CD4-positive, alpha-beta T cell treated with Interleukin-21 for 1 hour (primary cell): ENCODE measurements at regions not wholly inside any gene's neighbourhood (a gene's known extent, or its start where the extent isn't known, plus 50 kb on each side); places are given as distances from the start of the nearest gene placed in this dataset.
A peak's percentile ranks its signal among the peaks of the same experiment; 100 is the strongest.
"Not testable (repeated sequence)": the region's sequence is repeated elsewhere in the genome, so short reads cannot be mapped to it uniquely, and the experiment has no call there.

Experiments
- DNase-seq: peaks from one replicate; pipeline ENCODE4 v3.0.0-alpha.2; 2020

DNA sequence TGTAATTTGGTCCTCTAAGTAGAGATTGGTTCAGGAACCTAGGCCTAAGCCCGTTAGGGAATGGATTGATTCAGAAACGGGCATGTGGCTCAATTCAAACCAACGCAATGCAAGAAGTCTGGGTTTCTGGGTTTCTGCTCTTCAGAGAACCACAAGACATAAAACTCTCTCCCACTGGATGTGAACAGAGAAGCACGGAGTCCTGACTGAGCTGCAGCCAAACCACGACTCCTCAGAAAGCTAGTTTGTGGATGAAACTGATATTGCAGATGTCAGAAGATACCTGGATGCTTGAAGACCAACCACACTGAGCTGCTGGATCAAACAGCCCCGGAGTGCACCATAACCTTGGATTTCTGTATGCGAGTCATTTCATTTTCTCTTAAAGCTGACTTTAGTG is 50.0 kb downstream of the SOD2 start:
- no peak for DNase-seq

DNA sequence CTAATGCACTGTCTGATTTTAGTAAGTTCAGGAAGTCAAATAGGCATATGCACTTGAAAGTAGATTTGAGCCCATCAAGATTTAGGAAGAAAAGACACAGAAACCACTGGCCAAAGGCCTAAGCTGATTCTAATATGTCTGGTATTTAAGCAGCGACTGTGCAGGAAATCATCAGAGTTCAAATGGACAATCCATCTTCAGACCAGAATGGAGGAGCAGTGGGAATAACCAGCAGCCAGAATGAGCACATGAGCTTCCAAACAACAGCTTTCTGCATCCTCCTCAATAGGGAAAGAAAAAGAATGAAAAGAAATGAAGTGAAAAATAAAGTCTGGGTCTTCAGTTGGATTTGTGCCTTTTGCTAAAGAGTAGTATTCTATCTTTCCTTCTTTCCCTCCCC is 50.6 kb downstream of the SOD2 start:
- DNase-seq, result no peak

- no peak for DNase-seq
These were observed 52.1 kb downstream of the SOD2 start for GRCh38 chr6:159640722-159641482.

DNA sequence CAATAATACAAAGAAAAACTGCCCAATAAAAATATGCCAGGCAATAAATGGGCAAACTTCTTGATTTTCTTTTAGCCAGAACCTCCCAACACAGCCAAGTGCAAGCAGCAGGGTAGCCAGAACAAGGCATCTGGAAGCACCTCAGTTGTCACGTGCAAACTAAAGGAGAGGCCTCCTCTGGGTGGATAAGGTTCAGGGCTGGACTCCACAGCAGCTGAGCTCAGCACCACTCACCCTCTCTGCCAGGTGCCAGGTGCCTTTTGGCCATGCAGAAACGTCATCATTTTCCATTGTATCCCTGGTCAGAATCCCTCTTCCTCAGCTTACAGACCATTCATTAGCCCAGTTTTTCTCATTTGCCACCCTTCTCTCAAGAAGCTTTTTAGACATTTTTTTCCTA is 52.7 kb downstream of the SOD2 start:
- no peak for DNase-seq

DNA sequence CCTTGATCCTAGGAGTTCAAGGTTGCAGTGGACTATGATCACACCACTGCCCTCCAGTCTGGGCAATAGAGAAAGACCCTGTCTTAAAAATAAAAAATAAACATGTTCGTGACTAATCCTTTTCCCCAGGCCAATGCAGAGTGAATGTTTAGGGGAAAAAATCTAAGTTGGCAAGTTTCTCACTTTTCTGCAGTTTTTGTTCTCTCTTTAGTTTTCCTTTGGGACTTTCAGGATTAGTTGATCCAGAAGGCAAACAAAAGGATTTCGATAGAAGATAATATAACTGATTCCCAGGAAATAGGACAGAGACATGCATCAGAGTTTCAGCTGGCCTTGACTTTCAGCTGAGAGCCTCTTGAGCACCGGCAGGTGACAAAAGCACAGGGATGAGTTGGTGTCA is 53.3 kb downstream of the SOD2 start:
- DNase-seq, result no peak

- DNase-seq, result peak; percentile 6
These were observed 59.8 kb downstream of the SOD2 start for GRCh38 chr6:159633196-159633595.

- DNase-seq, result no peak
These were observed 61.2 kb downstream of the SOD2 start for GRCh38 chr6:159631886-159632285.

- DNase-seq, result no peak
These were observed 65.1 kb downstream of the SOD2 start for GRCh38 chr6:159627939-159628338.

DNA sequence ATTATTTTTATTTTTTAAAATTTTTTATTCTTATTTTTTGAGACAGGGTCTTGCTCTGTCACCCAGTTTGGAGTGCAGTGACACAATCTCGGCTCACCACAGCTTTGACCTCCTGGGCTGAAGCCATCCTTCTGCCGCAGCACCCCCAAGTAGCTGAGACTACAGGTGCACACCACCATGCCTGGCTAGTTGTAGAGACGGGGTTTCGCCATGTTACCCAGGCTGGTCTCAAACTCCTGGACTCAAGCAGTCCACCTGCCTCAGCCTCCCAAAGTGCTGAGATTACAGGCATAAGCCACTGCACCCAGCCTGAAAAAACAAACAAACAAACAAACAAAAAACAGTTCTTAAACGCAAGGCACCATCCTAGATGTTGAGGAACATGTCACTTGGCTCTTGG is 66.5 kb downstream of the SOD2 start:
- DNase-seq, result not testable (repeated sequence)

GRCh38 chr6:159623156-159623555 is 69.9 kb downstream of the SOD2 start:
- no peak for DNase-seq

DNA sequence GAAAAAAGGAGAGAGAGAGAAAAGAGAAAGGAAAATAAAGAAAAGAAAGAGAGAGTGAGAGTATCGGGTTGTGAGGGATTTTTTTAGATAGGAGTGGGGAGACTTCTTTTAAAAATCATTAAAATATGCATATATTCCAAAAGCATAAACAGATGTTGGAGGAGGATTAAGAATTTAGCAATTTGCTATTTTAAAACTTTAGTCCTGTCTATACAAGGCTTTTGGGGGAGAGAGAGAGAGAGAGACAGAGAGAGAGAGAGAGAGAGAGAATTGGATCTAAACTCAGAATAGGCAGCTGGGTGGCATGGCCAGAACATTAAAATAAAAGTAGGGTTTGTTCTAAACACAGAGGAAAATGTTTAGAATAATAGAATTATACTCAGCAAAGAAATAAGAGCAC is 72.1 kb downstream of the SOD2 start:
- no peak for DNase-seq

GRCh38 chr6:159617444-159617843 is 75.6 kb downstream of the SOD2 start:
- DNase-seq, result no peak

DNA sequence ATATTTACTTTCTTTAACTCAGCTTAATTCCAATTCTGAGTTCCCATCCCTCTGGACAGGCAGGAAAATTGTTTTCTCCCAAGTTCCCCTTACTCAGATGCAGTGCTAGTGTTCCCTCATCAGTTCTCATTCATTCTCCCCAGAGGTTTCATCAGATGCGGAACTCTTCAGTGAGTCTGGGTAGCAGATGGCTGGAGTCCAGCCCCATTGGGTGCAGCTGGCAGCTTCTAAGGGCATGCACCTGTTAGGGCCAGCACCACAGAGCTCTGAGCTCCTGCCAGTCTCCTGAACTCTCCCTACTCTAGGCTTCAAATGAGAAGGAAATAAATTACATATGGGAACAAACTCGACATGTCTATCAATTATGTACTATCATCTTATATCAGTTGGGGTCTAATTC is 76.6 kb downstream of the SOD2 start:
- no peak for DNase-seq

DNA sequence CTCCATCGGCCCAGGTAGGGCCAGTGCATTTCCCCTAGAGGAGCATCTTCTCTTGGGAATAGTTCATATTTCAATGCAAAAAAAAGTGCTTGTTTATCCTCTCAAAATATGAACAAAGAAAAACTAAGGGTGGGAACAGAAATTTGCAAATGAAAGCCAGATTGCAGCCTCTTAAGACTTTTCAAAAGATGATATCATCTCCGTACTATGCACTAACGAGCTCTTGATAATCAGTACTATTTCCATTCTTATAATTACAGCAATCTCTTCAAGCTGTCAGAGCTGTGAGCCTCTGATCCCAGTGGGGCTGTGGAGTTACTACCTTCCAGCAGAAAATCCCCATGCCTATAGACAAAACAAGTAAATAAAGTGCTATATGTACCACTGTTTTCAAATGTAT is 77.1 kb downstream of the SOD2 start:
- DNase-seq, result no peak

DNA sequence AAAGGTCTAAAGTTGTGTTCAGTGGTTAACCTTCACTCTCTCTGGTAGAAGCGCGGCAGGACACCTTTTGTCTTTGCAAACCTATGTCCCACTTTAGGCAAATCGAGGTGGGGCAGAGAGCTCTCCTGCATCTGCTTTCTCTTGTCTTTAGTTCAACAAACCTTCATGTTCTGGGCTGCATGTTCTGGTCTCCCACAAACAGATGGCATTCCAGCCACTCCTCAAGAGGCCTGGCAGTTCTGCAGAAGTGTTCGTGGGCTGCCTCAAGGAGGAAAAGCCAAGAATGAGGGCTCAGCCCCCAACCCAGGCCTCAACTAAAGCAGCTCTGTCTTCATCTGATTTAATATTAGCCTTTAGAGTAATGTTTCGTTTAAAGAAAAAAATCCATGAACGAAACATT is 82.2 kb downstream of the SOD2 start:
- DNase-seq, result no peak

DNA sequence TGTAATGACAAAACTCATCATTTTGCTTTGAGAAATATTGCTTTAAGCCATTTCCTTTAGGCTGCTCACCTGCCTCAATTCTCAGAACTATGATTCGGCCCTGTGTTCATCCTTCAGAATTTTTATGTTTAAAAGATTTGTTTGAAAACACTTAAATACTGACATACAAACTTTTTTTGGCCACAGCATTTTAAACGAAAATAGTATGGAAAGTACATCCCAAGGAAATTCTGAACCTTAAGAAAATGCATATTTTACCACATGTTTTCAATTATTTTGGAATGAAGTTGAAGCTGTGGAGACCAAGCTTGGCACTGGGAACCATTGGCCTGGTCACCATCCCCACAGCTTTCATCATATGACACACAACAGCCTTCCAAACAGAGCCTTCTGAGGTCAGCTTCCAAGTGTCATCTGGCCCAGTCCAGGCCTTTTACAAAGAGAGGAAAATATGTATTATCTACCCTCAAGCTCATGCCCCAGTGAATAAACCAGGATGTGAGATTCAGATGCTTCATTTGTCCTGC is 83.3 kb downstream of the SOD2 start:
- no peak for DNase-seq

GRCh38 chr6:159608961-159609651 is 83.9 kb downstream of the SOD2 start:
- no peak for DNase-seq

DNA sequence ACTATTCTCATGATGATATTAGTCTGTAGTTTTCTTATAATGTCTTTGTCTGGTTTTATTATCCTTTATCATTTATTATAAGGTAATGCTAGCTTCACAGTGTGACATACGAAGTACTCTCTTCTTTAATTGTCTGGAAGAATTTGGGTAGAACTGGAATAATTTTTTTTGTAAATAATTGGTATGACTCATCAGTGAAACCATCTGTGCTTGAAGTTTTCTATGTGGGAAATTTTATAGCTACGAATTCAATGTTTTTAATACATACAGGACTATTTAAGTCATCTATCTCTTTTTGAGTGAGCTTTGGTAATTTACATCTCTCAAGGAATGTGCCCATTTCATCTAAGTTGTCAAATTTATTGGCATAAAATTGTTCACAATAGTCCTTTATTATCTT is 86.3 kb downstream of the SOD2 start:
- DNase-seq, result no peak

DNA sequence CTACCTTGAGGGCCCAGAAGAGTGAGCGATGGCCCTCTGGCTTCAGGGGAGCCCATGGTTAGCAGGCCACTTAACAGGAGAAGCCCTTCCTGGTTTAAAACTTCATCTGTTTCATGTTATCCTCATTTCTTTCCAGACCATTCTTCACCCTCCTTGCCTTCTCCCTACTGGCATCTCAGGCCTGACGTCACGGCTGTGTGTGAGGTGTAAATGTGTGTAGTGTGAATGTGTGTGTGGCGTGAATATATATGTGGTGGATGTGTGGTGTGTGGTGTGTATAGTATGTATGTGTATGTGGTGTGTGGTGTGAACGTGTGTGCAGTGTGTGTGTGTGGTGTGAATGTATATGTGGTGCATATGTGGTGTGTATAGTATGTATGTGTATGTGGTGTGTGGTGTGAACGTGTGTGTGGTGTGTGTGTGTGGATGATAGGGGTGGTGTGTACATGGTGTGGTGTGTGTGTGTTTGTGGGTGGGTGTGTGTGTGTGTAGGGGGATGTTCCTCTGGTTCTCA is 88.5 kb downstream of the SOD2 start:
- no peak for DNase-seq

- no peak for DNase-seq
These were observed 90.5 kb downstream of the SOD2 start for GRCh38 chr6:159602431-159603041.

GRCh38 chr6:159601211-159601610 is 91.8 kb downstream of the SOD2 start:
- no peak for DNase-seq

DNA sequence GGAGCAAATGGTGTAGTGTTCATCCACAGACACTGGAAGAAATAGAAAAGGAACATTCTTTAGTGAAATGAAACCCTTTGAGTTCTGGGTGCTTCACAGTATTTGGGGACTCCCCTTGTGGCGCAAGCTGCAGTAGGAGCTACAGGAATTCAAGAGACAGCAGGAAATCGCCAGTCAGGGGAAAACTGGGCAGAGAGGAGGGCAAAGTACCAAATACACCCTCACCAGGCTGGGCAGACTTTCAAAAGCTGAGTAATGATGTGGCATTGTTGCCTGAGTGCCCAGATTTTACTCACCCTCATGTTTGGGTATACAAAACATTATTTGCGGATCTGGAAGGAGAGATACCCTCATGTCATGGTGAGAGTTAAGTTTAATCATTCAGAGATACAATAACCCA is 97.9 kb downstream of the SOD2 start:
- no peak for DNase-seq

GRCh38 chr6:159594750-159595117 is 98.3 kb downstream of the SOD2 start:
- DNase-seq, result no peak
